ENCODE measurements at regions not wholly inside any gene's neighbourhood (a gene's known extent, or its start where the extent isn't known, plus 50 kb on each side); places are given as distances from the start of the nearest gene placed in this dataset.

GRCh38 chr6:4450237-4450636 lies 314.9 kb upstream of the ECI2 start:
- Mint-ChIP-seq H3K27ac (no peak overlapping the region), H3K27me3 (peaks cover 10 to 13% of the 10 kb centered on the region in 2 donors), H3K9me3 (peaks cover 14 to 15% of the 10 kb centered on the region in 2 donors), H3K4me1 (peaks cover 9 to 14% of the 10 kb centered on the region in 2 donors), H3K4me3 (no peak overlapping the region), H3K36me3 (peaks cover 0 to 12% of the 10 kb centered on the region in 2 donors)
- ATAC-seq (replicated peaks) (no peak), DNase-seq (no peak)

GRCh38 chr6:4449409-4449808 lies 314.0 kb upstream of the ECI2 start:
- DNase-seq (no peak), ATAC-seq (replicated peaks) (no peak)
- Mint-ChIP-seq H3K36me3 (peaks cover 0 to 12% of the 10 kb centered on the region in 2 donors), H3K9me3 (peaks cover 14 to 17% of the 10 kb centered on the region in 2 donors), H3K27ac (no peak overlapping the region), H3K4me1 (peaks cover 6 to 14% of the 10 kb centered on the region in 2 donors), H3K4me3 (no peak overlapping the region), H3K27me3 (peaks cover 9 to 13% of the 10 kb centered on the region in 2 donors)

- Mint-ChIP-seq H3K4me1 (peaks cover 4 to 14% of the 10 kb centered on the region in 2 donors), H3K4me3 (no peak overlapping the region), H3K27me3 (peaks cover 3 to 8% of the 10 kb centered on the region in 2 donors), H3K9me3 (peaks cover 14 to 17% of the 10 kb centered on the region in 2 donors), H3K36me3 (peaks cover 0 to 12% of the 10 kb centered on the region in 2 donors), H3K27ac (no peak overlapping the region)
- ATAC-seq (replicated peaks) (no peak), DNase-seq (no peak)
Observed at GRCh38 chr6:4448841-4449240, 313.5 kb upstream of the ECI2 start.

- Mint-ChIP-seq H3K27ac (no peak overlapping the region), H3K4me3 (no peak overlapping the region), H3K9me3 (peaks cover 14 to 17% of the 10 kb centered on the region in 2 donors), H3K4me1 (peaks cover 4 to 14% of the 10 kb centered on the region in 2 donors), H3K27me3 (peaks cover 0 to 4% of the 10 kb centered on the region in 2 donors), H3K36me3 (peaks cover 0 to 12% of the 10 kb centered on the region in 2 donors)
- DNase-seq (no peak), ATAC-seq (replicated peaks) (no peak)
Observed at GRCh38 chr6:4447639-4448330, 312.4 kb upstream of the ECI2 start.

- ATAC-seq (replicated peaks) (peak; percentile 92 to 96), DNase-seq (no peak)
- Mint-ChIP-seq H3K36me3 (peaks cover 0 to 9% of the 10 kb centered on the region in 2 donors), H3K4me1 (peaks cover 6 to 17% of the 10 kb centered on the region in 2 donors), H3K27me3 (peaks cover 0 to 4% of the 10 kb centered on the region in 2 donors), H3K4me3 (no peak overlapping the region), H3K9me3 (peaks cover 10 to 11% of the 10 kb centered on the region in 2 donors), H3K27ac (no peak overlapping the region)
Observed at GRCh38 chr6:4446982-4447381, 311.6 kb upstream of the ECI2 start.

- Mint-ChIP-seq H3K9me3 (peaks cover 5 to 9% of the 10 kb centered on the region in 2 donors), H3K27me3 (no peaks in the 10 kb centered on the region), H3K4me3 (no peak overlapping the region), H3K4me1 (peaks cover 9 to 12% of the 10 kb centered on the region in 2 donors), H3K27ac (no peak overlapping the region), H3K36me3 (peaks cover 0 to 3% of the 10 kb centered on the region in 2 donors)
- DNase-seq (no peak), ATAC-seq (replicated peaks) (peak; percentile 72 to 75)
Observed at GRCh38 chr6:4441981-4442434, 306.6 kb upstream of the ECI2 start.

GRCh38 chr6:4439159-4439558 lies 303.8 kb upstream of the ECI2 start:
- Mint-ChIP-seq H3K4me1 (peaks cover 6 to 7% of the 10 kb centered on the region in 2 donors), H3K36me3 (no peaks in the 10 kb centered on the region), H3K4me3 (no peak overlapping the region), H3K9me3 (peaks cover 2 to 4% of the 10 kb centered on the region in 2 donors), H3K27me3 (peaks cover 4 to 6% of the 10 kb centered on the region in 2 donors), H3K27ac (no peak overlapping the region)
- no peak for DNase-seq
- ATAC-seq (replicated peaks), result no peak

- Mint-ChIP-seq H3K4me3 (no peak overlapping the region), H3K36me3 (peaks cover 0 to 1% of the 10 kb centered on the region in 2 donors), H3K4me1 (peaks cover 6 to 7% of the 10 kb centered on the region in 2 donors), H3K27me3 (peaks cover 8% of the 10 kb centered on the region in 2 donors), H3K27ac (no peak overlapping the region), H3K9me3 (peaks cover 2 to 4% of the 10 kb centered on the region in 2 donors)
- no peak for ATAC-seq (replicated peaks)
- DNase-seq, result no peak
Observed at GRCh38 chr6:4437342-4437741, 302.0 kb upstream of the ECI2 start.

- Mint-ChIP-seq H3K36me3 (peaks cover 0 to 1% of the 10 kb centered on the region in 2 donors), H3K4me3 (no peak overlapping the region), H3K27me3 (peaks cover 8 to 12% of the 10 kb centered on the region in 2 donors), H3K9me3 (peaks cover 2 to 4% of the 10 kb centered on the region in 2 donors), H3K27ac (no peak overlapping the region), H3K4me1 (no peaks in the 10 kb centered on the region)
- DNase-seq (no peak), ATAC-seq (replicated peaks) (no peak)
Observed at GRCh38 chr6:4435981-4436445, 300.6 kb upstream of the ECI2 start.

- H3K9me3 Mint-ChIP-seq, result peaks cover 2 to 5% of the 10 kb centered on the region in 2 donors
- no peak overlapping the region for H3K27ac Mint-ChIP-seq
- ATAC-seq (replicated peaks) (no peak), DNase-seq (no peak)
- no peak overlapping the region for H3K4me3 Mint-ChIP-seq
- H3K4me1 Mint-ChIP-seq, result no peaks in the 10 kb centered on the region
- peaks cover under 1 to 1% of the 10 kb centered on the region in 2 donors for H3K36me3 Mint-ChIP-seq
- peaks cover 8 to 12% of the 10 kb centered on the region in 2 donors for H3K27me3 Mint-ChIP-seq
Observed at GRCh38 chr6:4434655-4435054, 299.3 kb upstream of the ECI2 start.

GRCh38 chr6:4433199-4433598 lies 297.8 kb upstream of the ECI2 start:
- H3K4me3 Mint-ChIP-seq, result no peak overlapping the region

GRCh38 chr6:4426968-4427367 lies 291.6 kb upstream of the ECI2 start:
- H3K4me3 Mint-ChIP-seq, result no peak overlapping the region
- ATAC-seq (replicated peaks) (no peak), DNase-seq (no peak)
- H3K9me3 Mint-ChIP-seq, result peaks cover 11 to 22% of the 10 kb centered on the region in 2 donors
- peaks cover 2 to 11% of the 10 kb centered on the region in 2 donors for H3K36me3 Mint-ChIP-seq
- H3K4me1 Mint-ChIP-seq, result peaks cover 0 to under 1% of the 10 kb centered on the region in 2 donors
- no peak overlapping the region for H3K27ac Mint-ChIP-seq
- peaks cover 0 to under 1% of the 10 kb centered on the region in 2 donors for H3K27me3 Mint-ChIP-seq

More at GRCh38 chr6:4433199-4433598, 297.8 kb upstream of the ECI2 start:
- no peak for ATAC-seq (replicated peaks)
- no peak for DNase-seq
- no peaks in the 10 kb centered on the region for H3K4me1 Mint-ChIP-seq
- H3K27ac Mint-ChIP-seq, result no peak overlapping the region
- peaks cover 3 to 11% of the 10 kb centered on the region in 2 donors for H3K9me3 Mint-ChIP-seq
- peaks cover 1 to 4% of the 10 kb centered on the region in 2 donors for H3K36me3 Mint-ChIP-seq
- H3K27me3 Mint-ChIP-seq, result peaks cover 8 to 12% of the 10 kb centered on the region in 2 donors

- Mint-ChIP-seq H3K27me3 (no peaks in the 10 kb centered on the region), H3K4me1 (peaks cover 5 to 23% of the 10 kb centered on the region in 2 donors), H3K27ac (no peak overlapping the region), H3K4me3 (no peak overlapping the region), H3K36me3 (peaks cover 11 to 22% of the 10 kb centered on the region in 2 donors), H3K9me3 (peaks cover 18 to 27% of the 10 kb centered on the region in 2 donors)
- DNase-seq (no peak), ATAC-seq (replicated peaks) (no peak)
Observed at GRCh38 chr6:4421837-4422236, 286.5 kb upstream of the ECI2 start.

- Mint-ChIP-seq H3K27ac (no peak overlapping the region), H3K36me3 (peaks cover 8 to 16% of the 10 kb centered on the region in 2 donors), H3K4me1 (peaks cover 5 to 23% of the 10 kb centered on the region in 2 donors), H3K4me3 (no peak overlapping the region), H3K9me3 (peaks cover 14 to 21% of the 10 kb centered on the region in 2 donors), H3K27me3 (no peaks in the 10 kb centered on the region)
- ATAC-seq (replicated peaks) (peak in 1 of 2 donors; percentile 41), DNase-seq (no peak)
Observed at GRCh38 chr6:4420160-4420865, 284.9 kb upstream of the ECI2 start.

Measured in stimulated activated naive B cell treated with anti-CD40 and anti-IgM and Interleukin-4, amounts not matched to agents 10 μg/mL and 1 μg/mL and 100 μg/mL, for 72 hours (primary cell).